ENCODE measurements at regions not wholly inside any gene's neighbourhood (a gene's known extent, or its start where the extent isn't known, plus 50 kb on each side); places are given as distances from the start of the nearest gene placed in this dataset.

- TF ChIP-seq CTCF (IDR thresholded peaks at IDR 0.05 in 2 of 3, conservative IDR thresholded peaks at IDR 0.05 in 1 of 3; ENCODE audit: control insufficient read depth in 2 of 3, extremely low read depth in 1 of 3, insufficient read depth in 1 of 3, low read depth in 3 of 3, low read length in 3 of 3) (no peak), REST (IDR thresholded peaks at IDR 0.05; ENCODE audit: low read depth, low read length) (no peak), E2F4 (IDR thresholded peaks at IDR 0.05; ENCODE audit: low read depth, low read length) (no peak), POLR2AphosphoS5 (IDR thresholded peaks at IDR 0.05; ENCODE audit: low read length) (no peak), ATF2 (IDR thresholded peaks at IDR 0.05; ENCODE audit: low read length) (no peak)
These were observed 456.4 kb upstream of the MANEA start for GRCh38 chr6:95120984-95121383.

Measured in GM12878 (cell line).